CD14-positive monocyte (primary cell): ENCODE measurements at regions not wholly inside any gene's neighbourhood (a gene's known extent, or its start where the extent isn't known, plus 50 kb on each side); places are given as distances from the start of the nearest gene placed in this dataset.
A peak's percentile ranks its signal among the peaks of the same experiment; 100 is the strongest.

Source experiments
- DNase-seq, 3 donors: peaks; one replicate each; pipeline ENCODE4 v3.0.0-alpha.2; 2011 to 2022
- H2AFZ ChIP-seq: 2 replicates; pipeline ENCODE4 v1.6.0; 2012; ENCODE audit warnings: mild to moderate bottlenecking, low read depth, low read length, inconsistent platforms; ENCODE audit not compliant: insufficient read depth, poor library complexity, severe bottlenecking
- H3K27ac ChIP-seq, 2 donors: 1 replicate in 1 of 2; 2 replicates in 1 of 2; pipeline ENCODE4 v1.5.1; 2012 to 2013; ENCODE audit warnings: low read length in 2 of 2, control low read depth in 1 of 2, inconsistent platforms in 1 of 2, low read depth in 1 of 2, mild to moderate bottlenecking in 1 of 2
- H3K27me3 ChIP-seq, 2 donors: one replicate each; pipeline versions ENCODE4 v1.6.0 to v1.6.1; 2011 to 2013; ENCODE audit warnings: low read length in 2 of 2; ENCODE audit not compliant: control insufficient read depth in 2 of 2, insufficient read depth in 2 of 2
- H3K36me3 ChIP-seq, 2 donors: replicated peaks in 1 of 2; 1 replicate in 1 of 2; 2 replicates in 1 of 2; pipeline versions ENCODE4 v1.5.1 to v1.6.1; 2012 to 2013; ENCODE audit warnings: low read length in 2 of 2, control low read depth in 1 of 2, inconsistent platforms in 1 of 2, mild to moderate bottlenecking in 1 of 2; ENCODE audit not compliant: insufficient read depth in 2 of 2, control insufficient read depth in 1 of 2
- H3K4me1 ChIP-seq, 2 donors: 1 replicate in 1 of 2; 2 replicates in 1 of 2; pipeline versions ENCODE4 v1.5.1 to v1.6.1; 2012 to 2013; ENCODE audit warnings: low read length in 2 of 2, control low read depth in 1 of 2, inconsistent platforms in 1 of 2, mild to moderate bottlenecking in 1 of 2, moderate library complexity in 1 of 2; ENCODE audit not compliant: insufficient read depth in 2 of 2, control insufficient read depth in 1 of 2
- H3K4me2 ChIP-seq: replicated peaks from 2 replicates; pipeline ENCODE3; 2012; ENCODE audit warnings: low read length, moderate library complexity, mild to moderate bottlenecking; ENCODE audit not compliant: poor library complexity, severe bottlenecking; ENCODE audit errors: extremely low read depth
- H3K4me3 ChIP-seq, 3 experiments: fragments of 200-600 bp in 1 of 3; sonication (generic) in 1 of 3; replicated peaks in 1 of 3; 1 replicate in 2 of 3; 2 replicates in 1 of 3; pipeline ENCODE4 v1.5.1; 2011 to 2013; ENCODE audit warnings: low read length in 3 of 3, mild to moderate bottlenecking in 3 of 3, control low read depth in 2 of 3, low read depth in 2 of 3, inconsistent platforms in 1 of 3, moderate library complexity in 1 of 3
- H3K79me2 ChIP-seq: 2 replicates; pipeline ENCODE4 v1.6.0; 2012; ENCODE audit warnings: mild to moderate bottlenecking, control low read depth, inconsistent platforms, low read length, moderate library complexity; ENCODE audit not compliant: insufficient read depth
- H3K9ac ChIP-seq: 2 replicates; pipeline ENCODE4 v1.6.0; 2017; ENCODE audit warnings: low read length, mild to moderate bottlenecking; ENCODE audit not compliant: insufficient read depth, poor library complexity, severe bottlenecking
- H3K9me3 ChIP-seq, 2 donors: replicated peaks in 1 of 2; 1 replicate in 1 of 2; 2 replicates in 1 of 2; pipeline versions ENCODE4 v1.5.1 to v1.6.1; 2012 to 2013; ENCODE audit warnings: low read length in 2 of 2, control low read depth in 1 of 2; ENCODE audit not compliant: control insufficient read depth in 1 of 2, insufficient read depth in 1 of 2
- H4K20me1 ChIP-seq: 2 replicates; pipeline ENCODE4 v1.6.0; 2012; ENCODE audit warnings: mild to moderate bottlenecking, low read length, control low read depth, moderate library complexity; ENCODE audit not compliant: insufficient read depth
- H3K27ac Mint-ChIP-seq, 7 donors: one replicate each; pipeline ENCODE4 v1.8.0; 2020; ENCODE audit warnings: mild to moderate bottlenecking in 7 of 7, mixed read lengths in 7 of 7, moderate library complexity in 6 of 7, inconsistent platforms in 2 of 7
- H3K27me3 Mint-ChIP-seq, 3 donors: one replicate each; pipeline ENCODE4 v1.8.0; 2021 to 2022; ENCODE audit warnings: low read depth in 3 of 3, mild to moderate bottlenecking in 3 of 3, mixed read lengths in 3 of 3, moderate library complexity in 3 of 3, inconsistent platforms in 1 of 3
- H3K36me3 Mint-ChIP-seq, 2 donors: one replicate each; pipeline ENCODE4 v1.8.0; 2020; ENCODE audit warnings: mixed read lengths in 2 of 2, inconsistent platforms in 1 of 2, mild to moderate bottlenecking in 1 of 2
- H3K4me1 Mint-ChIP-seq: one replicate; pipeline ENCODE4 v1.8.0; 2020; ENCODE audit warnings: mild to moderate bottlenecking, mixed read lengths
- H3K4me3 Mint-ChIP-seq, 2 donors: one replicate each; pipeline ENCODE4 v1.8.0; 2020; ENCODE audit warnings: mild to moderate bottlenecking in 2 of 2, mixed read lengths in 2 of 2, moderate library complexity in 1 of 2
- H3K9me3 Mint-ChIP-seq, 7 donors: one replicate each; pipeline ENCODE4 v1.8.0; 2020 to 2022; ENCODE audit warnings: mixed read lengths in 7 of 7, mild to moderate bottlenecking in 6 of 7, moderate library complexity in 6 of 7, inconsistent platforms in 2 of 7
- WGBS: methylation state at CpG from one replicate; pipeline ENCODE4 v1.1.5; 2013; ENCODE audit warnings: missing lambda C conversion rate; ENCODE audit not compliant: insufficient coverage; 5-methylcytosine and 5-hydroxymethylcytosine counted together
- intact Hi-C, 2 donors: fragments of 100-400 bp; cut with micrococcal nuclease; formaldehyde crosslinking; loops; one replicate each; pipeline versions ENCODE4 v1.15.0 to v1.15.1; 2023
- TF ChIP-seq, protein P1 (sequence below): fragments of 200-600 bp; IDR thresholded peaks from one replicate; pipeline ENCODE4 v1.8.0; 2022; ENCODE audit warnings: antibody characterized with exemption, mild to moderate bottlenecking

DNA sequence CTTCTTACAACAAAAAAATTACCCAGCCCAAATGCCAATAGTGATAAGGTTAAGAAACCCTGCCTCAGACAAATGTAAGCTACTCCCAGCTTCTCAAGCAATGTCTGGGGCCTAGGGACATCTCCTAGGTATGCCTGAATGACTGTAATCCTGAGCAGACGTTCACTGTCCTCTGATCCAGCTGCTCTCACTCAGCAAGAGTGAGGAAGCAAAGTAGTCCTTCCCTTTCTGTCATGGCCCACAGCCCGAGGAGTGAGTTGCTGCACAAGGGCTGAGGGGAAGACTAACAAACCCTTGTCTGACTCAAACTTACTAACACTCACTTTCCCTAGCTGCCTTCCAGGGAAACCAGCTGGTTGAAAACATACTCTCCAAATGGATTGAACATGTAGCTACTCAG is 124.9 kb upstream of the TNFSF4 start:
- no peak overlapping the region for H3K4me2 ChIP-seq

DNA sequence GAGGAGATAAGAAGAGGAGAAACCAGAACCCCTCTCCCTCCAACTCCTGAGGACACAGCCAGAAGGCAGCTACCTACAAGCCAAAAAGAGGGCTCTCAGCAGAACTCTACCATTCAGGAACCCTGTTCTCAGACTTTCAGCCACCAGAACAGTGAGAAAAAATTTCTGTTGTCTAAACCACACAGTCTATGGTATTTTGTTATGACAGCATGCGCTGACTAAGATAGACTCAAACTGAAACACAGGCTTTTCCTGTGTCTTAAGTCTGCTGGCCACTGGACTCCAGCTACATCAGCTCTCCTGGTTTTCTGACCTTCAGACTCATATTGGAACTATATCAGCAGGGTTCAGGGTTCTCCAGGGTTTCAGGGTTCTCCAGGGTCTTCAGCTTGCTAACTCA is 126.5 kb upstream of the TNFSF4 start:
- Histone ChIP-seq H3K4me3 (no peak overlapping the region), H3K79me2 (no peaks in the 10 kb centered on the region), H3K27ac (no peak overlapping the region), H3K9ac (no peak overlapping the region), H3K4me1 (peaks cover 18 to 27% of the 10 kb centered on the region in 2 donors), H3K36me3 (no peaks in the 10 kb centered on the region), H3K4me2 (no peak overlapping the region), H4K20me1 (no peaks in the 10 kb centered on the region), H3K27me3 (no peaks in the 10 kb centered on the region), H3K9me3 (no peaks in the 10 kb centered on the region), H2AFZ (no peak overlapping the region)
- DNase-seq, result no peak
- TF ChIP-seq, protein P1, sequence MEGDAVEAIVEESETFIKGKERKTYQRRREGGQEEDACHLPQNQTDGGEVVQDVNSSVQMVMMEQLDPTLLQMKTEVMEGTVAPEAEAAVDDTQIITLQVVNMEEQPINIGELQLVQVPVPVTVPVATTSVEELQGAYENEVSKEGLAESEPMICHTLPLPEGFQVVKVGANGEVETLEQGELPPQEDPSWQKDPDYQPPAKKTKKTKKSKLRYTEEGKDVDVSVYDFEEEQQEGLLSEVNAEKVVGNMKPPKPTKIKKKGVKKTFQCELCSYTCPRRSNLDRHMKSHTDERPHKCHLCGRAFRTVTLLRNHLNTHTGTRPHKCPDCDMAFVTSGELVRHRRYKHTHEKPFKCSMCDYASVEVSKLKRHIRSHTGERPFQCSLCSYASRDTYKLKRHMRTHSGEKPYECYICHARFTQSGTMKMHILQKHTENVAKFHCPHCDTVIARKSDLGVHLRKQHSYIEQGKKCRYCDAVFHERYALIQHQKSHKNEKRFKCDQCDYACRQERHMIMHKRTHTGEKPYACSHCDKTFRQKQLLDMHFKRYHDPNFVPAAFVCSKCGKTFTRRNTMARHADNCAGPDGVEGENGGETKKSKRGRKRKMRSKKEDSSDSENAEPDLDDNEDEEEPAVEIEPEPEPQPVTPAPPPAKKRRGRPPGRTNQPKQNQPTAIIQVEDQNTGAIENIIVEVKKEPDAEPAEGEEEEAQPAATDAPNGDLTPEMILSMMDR, result no peak
- intact Hi-C loops, result no loop called here
- Mint-ChIP-seq H3K9me3 (no peaks in the 10 kb centered on the region), H3K4me1 (peaks cover 22% of the 10 kb centered on the region), H3K36me3 (no peaks in the 10 kb centered on the region), H3K4me3 (no peak overlapping the region), H3K27ac (peak overlapping the region in 1 of 7 donors; percentile 31), H3K27me3 (no peaks in the 10 kb centered on the region)
- 100% methylated on average over 1 of the region's 1 CpG for WGBS

More for the DNA sequence above, 124.9 kb upstream of the TNFSF4 start:
- no peaks in the 10 kb centered on the region for H3K9me3 Mint-ChIP-seq
- Histone ChIP-seq H3K9me3 (no peaks in the 10 kb centered on the region), H3K9ac (no peak overlapping the region), H3K4me1 (peaks cover 18 to 27% of the 10 kb centered on the region in 2 donors), H3K36me3 (no peaks in the 10 kb centered on the region), H3K27ac (peak overlapping the region in 1 of 2 donors; percentile 64), H4K20me1 (no peaks in the 10 kb centered on the region), H3K27me3 (no peaks in the 10 kb centered on the region), H3K79me2 (no peaks in the 10 kb centered on the region), H2AFZ (peak overlapping the region; percentile 1), H3K4me3 (no peak overlapping the region)
- WGBS, result 0% methylated on average over 1 of the region's 2 CpGs
- TF ChIP-seq, protein P1, result no peak
- intact Hi-C loops, result no loop called here
- no peaks in the 10 kb centered on the region for H3K36me3 Mint-ChIP-seq
- peak; percentile 10 to 37 (median 18) for DNase-seq
- H3K4me1 Mint-ChIP-seq, result peaks cover 22% of the 10 kb centered on the region
- H3K27ac Mint-ChIP-seq, result peak overlapping the region; percentile 76 to 95 (median 88)
- H3K4me3 Mint-ChIP-seq, result no peak overlapping the region
- H3K27me3 Mint-ChIP-seq, result no peaks in the 10 kb centered on the region
